Bone marrow (tissue), 2 donors: ENCODE measurements at regions not wholly inside any gene's neighbourhood (a gene's known extent, or its start where the extent isn't known, plus 50 kb on each side); places are given as distances from the start of the nearest gene placed in this dataset.
"Not testable (repeated sequence)": the region's sequence is repeated elsewhere in the genome, so short reads cannot be mapped to it uniquely, and the experiment has no call there.

Source experiments
- DNase-seq, 2 donors: peaks; one replicate each; lab custom pipeline; 2025; lab: John Stamatoyannopoulos, UW

GRCh38 chr13:56459286-56459685 lies 681.4 kb upstream of the PRR20A start:
- no peak for DNase-seq

- no peak for DNase-seq
Measured at GRCh38 chr13:56501750-56502149, 639.0 kb upstream of the PRR20A start.

GRCh38 chr13:56510836-56511235 lies 629.9 kb upstream of the PRR20A start:
- DNase-seq = no peak

- not testable (repeated sequence) for DNase-seq
Measured at GRCh38 chr13:56512336-56512735, 628.4 kb upstream of the PRR20A start.

- DNase-seq = no peak
Measured at GRCh38 chr13:56515441-56515840, 625.3 kb upstream of the PRR20A start.

- no peak for DNase-seq
Measured at GRCh38 chr13:56528040-56528790, 612.5 kb upstream of the PRR20A start.

- no peak for DNase-seq
Measured at GRCh38 chr13:56530096-56530495, 610.6 kb upstream of the PRR20A start.

GRCh38 chr13:56547921-56548320 lies 592.8 kb upstream of the PRR20A start:
- DNase-seq = not testable (repeated sequence)

- no peak for DNase-seq
Measured at GRCh38 chr13:56558698-56559320, 581.9 kb upstream of the PRR20A start.

- no peak for DNase-seq
Measured at GRCh38 chr13:56561327-56561726, 579.4 kb upstream of the PRR20A start.

- no peak for DNase-seq
Measured at GRCh38 chr13:56563663-56564062, 577.1 kb upstream of the PRR20A start.

GRCh38 chr13:56586976-56587375 lies 553.7 kb upstream of the PRR20A start:
- DNase-seq = no peak

GRCh38 chr13:56615572-56615971 lies 525.1 kb upstream of the PRR20A start:
- no peak for DNase-seq

GRCh38 chr13:56622840-56623239 lies 517.9 kb upstream of the PRR20A start:
- no peak for DNase-seq

GRCh38 chr13:56628886-56629285 lies 511.8 kb upstream of the PRR20A start:
- DNase-seq = not testable (repeated sequence)

- DNase-seq = not testable (repeated sequence)
Measured at GRCh38 chr13:56631060-56631459, 509.7 kb upstream of the PRR20A start.

- DNase-seq = no peak
Measured at GRCh38 chr13:56653043-56653442, 487.7 kb upstream of the PRR20A start.

- DNase-seq = no peak
Measured at GRCh38 chr13:56659041-56659471, 481.7 kb upstream of the PRR20A start.

GRCh38 chr13:56670563-56670962 lies 470.2 kb upstream of the PRR20A start:
- no peak for DNase-seq

GRCh38 chr13:56681404-56681803 lies 459.3 kb upstream of the PRR20A start:
- DNase-seq = no peak

- DNase-seq = no peak
Measured at GRCh38 chr13:56687131-56687530, 453.6 kb upstream of the PRR20A start.

- no peak for DNase-seq
Measured at GRCh38 chr13:56697011-56697410, 443.7 kb upstream of the PRR20A start.

- no peak for DNase-seq
Measured at GRCh38 chr13:56700324-56700723, 440.4 kb upstream of the PRR20A start.

GRCh38 chr13:56706485-56706884 lies 434.2 kb upstream of the PRR20A start:
- DNase-seq = no peak
